Mesenchymal stem cell (in vitro differentiated cells and primary cell): ENCODE measurements at regions not wholly inside any gene's neighbourhood (a gene's known extent, or its start where the extent isn't known, plus 50 kb on each side); places are given as distances from the start of the nearest gene placed in this dataset.

Experiments used
- DNase-seq: peaks from one replicate; pipeline ENCODE4 v3.0.0-alpha.2; 2013
- H2AFZ ChIP-seq: one replicate; pipeline ENCODE4 v1.6.1; 2013; ENCODE audit warnings: low read depth, mild to moderate bottlenecking, control low read depth, inconsistent platforms, low read length, moderate library complexity
- H2AK5ac ChIP-seq: 2 replicates; pipeline ENCODE4 v1.6.1; 2013; ENCODE audit warnings: low read length, moderate library complexity, mild to moderate bottlenecking, inconsistent platforms; ENCODE audit not compliant: severe bottlenecking
- H2BK120ac ChIP-seq: one replicate; pipeline ENCODE4 v1.6.1; 2013; ENCODE audit warnings: low read depth, mild to moderate bottlenecking, inconsistent platforms, low read length, moderate library complexity
- H2BK12ac ChIP-seq, 2 experiments: one replicate each; pipeline ENCODE4 v1.6.1; 2013; ENCODE audit warnings: inconsistent platforms in 2 of 2, low read length in 2 of 2, mild to moderate bottlenecking in 2 of 2, moderate library complexity in 2 of 2, control low read depth in 1 of 2
- H2BK15ac ChIP-seq: one replicate; pipeline ENCODE4 v1.6.1; 2013; ENCODE audit warnings: mild to moderate bottlenecking, low read depth, inconsistent platforms; ENCODE audit not compliant: poor library complexity, severe bottlenecking
- H2BK5ac ChIP-seq: 2 replicates; pipeline ENCODE4 v1.6.1; 2013; ENCODE audit warnings: low read depth, mild to moderate bottlenecking, low read length, control low read depth, inconsistent platforms; ENCODE audit not compliant: poor library complexity, severe bottlenecking
- H3K14ac ChIP-seq, 2 experiments: one replicate each; pipeline ENCODE4 v1.6.1; 2013; ENCODE audit warnings: inconsistent platforms in 2 of 2, low read length in 2 of 2, control low read depth in 1 of 2, mild to moderate bottlenecking in 1 of 2, moderate library complexity in 1 of 2
- H3K18ac ChIP-seq, 2 experiments: one replicate each; pipeline ENCODE4 v1.6.1; 2013; ENCODE audit warnings: inconsistent platforms in 2 of 2, low read length in 2 of 2, control low read depth in 1 of 2, low read depth in 1 of 2, mild to moderate bottlenecking in 1 of 2
- H3K23ac ChIP-seq, 2 experiments: one replicate each; pipeline ENCODE4 v1.6.1; 2013; ENCODE audit warnings: inconsistent platforms in 2 of 2, low read length in 2 of 2, mild to moderate bottlenecking in 2 of 2, moderate library complexity in 2 of 2, control low read depth in 1 of 2
- H3K27ac ChIP-seq: 2 replicates; pipeline ENCODE4 v1.5.1; 2013; ENCODE audit warnings: mild to moderate bottlenecking, moderate library complexity, low read length, control low read depth, inconsistent platforms; ENCODE audit not compliant: poor library complexity, severe bottlenecking
- H3K27me3 ChIP-seq, 2 experiments: 2 replicates each; pipeline versions ENCODE4 v1.6.1 to v1.7.0; 2013; ENCODE audit warnings: low read length in 2 of 2, mild to moderate bottlenecking in 2 of 2, moderate library complexity in 2 of 2, control low read depth in 1 of 2, inconsistent platforms in 1 of 2; ENCODE audit not compliant: control insufficient read depth in 1 of 2, insufficient read depth in 1 of 2
- H3K36me3 ChIP-seq, 2 experiments: 2 replicates each; pipeline versions ENCODE4 v1.6.1 to v1.7.0; 2013; ENCODE audit warnings: low read length in 2 of 2, control low read depth in 1 of 2, inconsistent platforms in 1 of 2, low read depth in 1 of 2, mild to moderate bottlenecking in 1 of 2; ENCODE audit not compliant: insufficient read depth in 2 of 2, control insufficient read depth in 1 of 2
- H3K4ac ChIP-seq, 2 experiments: one replicate each; pipeline ENCODE4 v1.6.1; 2013; ENCODE audit warnings: inconsistent platforms in 2 of 2, low read length in 2 of 2, mild to moderate bottlenecking in 2 of 2, moderate library complexity in 2 of 2, control low read depth in 1 of 2, low read depth in 1 of 2
- H3K4me1 ChIP-seq: 2 replicates; pipeline ENCODE4 v1.6.1; 2013; ENCODE audit warnings: low read depth, low read length, control low read depth; ENCODE audit not compliant: control insufficient read depth, insufficient read depth
- H3K4me2 ChIP-seq: 2 replicates; pipeline ENCODE4 v1.6.1; 2013; ENCODE audit warnings: low read length, mild to moderate bottlenecking, inconsistent platforms; ENCODE audit not compliant: poor library complexity, severe bottlenecking
- H3K4me3 ChIP-seq, 2 experiments: 2 replicates each; pipeline versions ENCODE4 v1.5.1 to v1.7.0; 2013; ENCODE audit warnings: low read length in 2 of 2, mild to moderate bottlenecking in 2 of 2, control low read depth in 1 of 2, low read depth in 1 of 2; ENCODE audit not compliant: insufficient read depth in 1 of 2
- H3K79me1 ChIP-seq: replicated peaks from 2 replicates; pipeline ENCODE4 v1.6.1; 2013; ENCODE audit warnings: mild to moderate bottlenecking, control low read depth, low read length, inconsistent platforms; ENCODE audit not compliant: poor library complexity, severe bottlenecking
- H3K9ac ChIP-seq: 2 replicates; pipeline ENCODE4 v1.7.0; 2013; ENCODE audit warnings: mild to moderate bottlenecking, low read length, moderate library complexity
- H3K9me3 ChIP-seq: 2 replicates; pipeline ENCODE4 v1.7.0; 2013; ENCODE audit warnings: mild to moderate bottlenecking, low read length; ENCODE audit not compliant: control insufficient read depth
- H4K8ac ChIP-seq: one replicate; pipeline ENCODE4 v1.6.1; 2013; ENCODE audit warnings: inconsistent platforms, mild to moderate bottlenecking, low read length, moderate library complexity
- H4K91ac ChIP-seq: one replicate; pipeline ENCODE4 v1.6.1; 2013; ENCODE audit warnings: mild to moderate bottlenecking, low read length, inconsistent platforms
- WGBS: methylation state at CpG from one replicate; pipeline ENCODE4 v1.1.7; 2013; ENCODE audit warnings: mixed read lengths; 5-methylcytosine and 5-hydroxymethylcytosine counted together

GRCh38 chr11:2072551-2073261, 66.5 kb downstream of the IGF2 start:
- Histone ChIP-seq H3K23ac (no peak overlapping the region), H3K4me3 (no peak overlapping the region), H3K4ac (no peak overlapping the region), H4K8ac (no peak overlapping the region), H2BK15ac (no peak overlapping the region), H2BK12ac (peak overlapping the region in 1 of 2 experiments; percentile 18), H3K4me2 (no peak overlapping the region), H2AFZ (no peak overlapping the region), H2AK5ac (no peak overlapping the region), H3K18ac (no peak overlapping the region), H3K9me3 (peaks cover 7% of the 10 kb centered on the region), H3K27ac (no peak overlapping the region), H3K9ac (no peak overlapping the region), H4K91ac (no peak overlapping the region), H2BK5ac (no peak overlapping the region), H2BK120ac (no peak overlapping the region), H3K14ac (peak overlapping the region in 1 of 2 experiments; percentile 44), H3K36me3 (no peaks in the 10 kb centered on the region), H3K27me3 (peaks cover 21 to 72% of the 10 kb centered on the region in 2 experiments), H3K79me1 (no peaks in the 10 kb centered on the region), H3K4me1 (peaks cover 6% of the 10 kb centered on the region)
- whole genome bisulfite sequencing, result 78% methylated on average over 13 of the region's 13 CpGs
- peak; percentile 58 for DNase-seq

GRCh38 chr11:2071748-2072385, 67.3 kb downstream of the IGF2 start:
- Histone ChIP-seq H3K27ac (no peak overlapping the region), H3K4me2 (no peak overlapping the region), H2AK5ac (no peak overlapping the region), H3K79me1 (no peaks in the 10 kb centered on the region), H4K8ac (no peak overlapping the region), H3K4me1 (peaks cover 5% of the 10 kb centered on the region), H2AFZ (no peak overlapping the region), H3K18ac (no peak overlapping the region), H2BK5ac (no peak overlapping the region), H3K9ac (no peak overlapping the region), H2BK120ac (no peak overlapping the region), H3K23ac (no peak overlapping the region), H3K36me3 (no peaks in the 10 kb centered on the region), H2BK15ac (no peak overlapping the region), H4K91ac (no peak overlapping the region), H3K9me3 (peaks cover 7% of the 10 kb centered on the region), H3K4me3 (no peak overlapping the region), H2BK12ac (no peak overlapping the region), H3K4ac (no peak overlapping the region), H3K14ac (no peak overlapping the region), H3K27me3 (peaks cover 21 to 79% of the 10 kb centered on the region in 2 experiments)
- 87% methylated on average over 11 of the region's 11 CpGs for WGBS
- DNase-seq, result no peak
